Mesodermal cell (in vitro differentiated cells): ENCODE measurements at regions not wholly inside any gene's neighbourhood (a gene's known extent, or its start where the extent isn't known, plus 50 kb on each side); places are given as distances from the start of the nearest gene placed in this dataset.
"Not testable (repeated sequence)": the region's sequence is repeated elsewhere in the genome, so short reads cannot be mapped to it uniquely, and the experiment has no call there.

Experiments
- H3K27ac ChIP-seq: 2 replicates; pipeline ENCODE4 v1.7.0; 2013; ENCODE audit warnings: mild to moderate bottlenecking, low read depth, low read length, moderate library complexity; ENCODE audit not compliant: severe bottlenecking
- H3K36me3 ChIP-seq: 2 replicates; pipeline ENCODE4 v1.7.1; 2013; ENCODE audit warnings: mild to moderate bottlenecking, low read length, moderate library complexity; ENCODE audit not compliant: control insufficient read depth, insufficient read depth
- H3K4me1 ChIP-seq: one replicate; pipeline ENCODE4 v1.7.1; 2013; ENCODE audit warnings: mild to moderate bottlenecking, low read length; ENCODE audit not compliant: insufficient read depth, control insufficient read depth, poor library complexity, severe bottlenecking
- H3K4me3 ChIP-seq: 2 replicates; pipeline ENCODE4 v1.7.0; 2013; ENCODE audit warnings: low read length, control low read depth, mild to moderate bottlenecking; ENCODE audit not compliant: insufficient read depth, poor library complexity, severe bottlenecking; ENCODE audit errors: extremely low read depth
- H3K9me3 ChIP-seq: 2 replicates; pipeline ENCODE4 v1.7.1; 2013; ENCODE audit warnings: mild to moderate bottlenecking, low read length, moderate library complexity; ENCODE audit not compliant: control insufficient read depth
- WGBS, 2 experiments: methylation state at CpG; one replicate each; pipeline ENCODE4 v1.1.5; 2013; ENCODE audit warnings: missing lambda C conversion rate in 2 of 2; ENCODE audit not compliant: insufficient coverage in 2 of 2; 5-methylcytosine and 5-hydroxymethylcytosine counted together

GRCh38 chr5:118301696-118302095 lies 686.7 kb downstream of the DTWD2 start:
- Histone ChIP-seq H3K4me1 (no peaks in the 10 kb centered on the region), H3K4me3 (no peak overlapping the region), H3K27ac (no peak overlapping the region), H3K36me3 (no peaks in the 10 kb centered on the region), H3K9me3 (no peaks in the 10 kb centered on the region)
- no CpG with 5 or more reads among the region's 3 CpGs for WGBS, 2 experiments

- no CpG with 5 or more reads among the region's 5 CpGs for WGBS, 2 experiments
- H3K4me3 ChIP-seq = no peak overlapping the region
- no peaks in the 10 kb centered on the region for H3K36me3 ChIP-seq
- no peak overlapping the region for H3K27ac ChIP-seq
- H3K4me1 ChIP-seq = no peaks in the 10 kb centered on the region
- H3K9me3 ChIP-seq = no peaks in the 10 kb centered on the region
Observed at GRCh38 chr5:118295045-118295444, 693.3 kb downstream of the DTWD2 start.

GRCh38 chr5:118293378-118293777 lies 695.0 kb downstream of the DTWD2 start:
- WGBS, 2 experiments = 75% methylated on average over 1 of the region's 2 CpGs; no CpG with 5 or more reads in 1 of the 2 experiments
- Histone ChIP-seq H3K4me1 (no peaks in the 10 kb centered on the region), H3K27ac (no peak overlapping the region), H3K9me3 (no peaks in the 10 kb centered on the region), H3K4me3 (no peak overlapping the region), H3K36me3 (no peaks in the 10 kb centered on the region)

- Histone ChIP-seq H3K4me1 (no peaks in the 10 kb centered on the region), H3K4me3 (no peak overlapping the region), H3K36me3 (no peaks in the 10 kb centered on the region), H3K9me3 (no peaks in the 10 kb centered on the region), H3K27ac (no peak overlapping the region)
- WGBS, 2 experiments = 100% methylated on average over 1 of the region's 1 CpG; no CpG with 5 or more reads in 1 of the 2 experiments
Observed at GRCh38 chr5:118290204-118290603, 698.1 kb downstream of the DTWD2 start.

DNA sequence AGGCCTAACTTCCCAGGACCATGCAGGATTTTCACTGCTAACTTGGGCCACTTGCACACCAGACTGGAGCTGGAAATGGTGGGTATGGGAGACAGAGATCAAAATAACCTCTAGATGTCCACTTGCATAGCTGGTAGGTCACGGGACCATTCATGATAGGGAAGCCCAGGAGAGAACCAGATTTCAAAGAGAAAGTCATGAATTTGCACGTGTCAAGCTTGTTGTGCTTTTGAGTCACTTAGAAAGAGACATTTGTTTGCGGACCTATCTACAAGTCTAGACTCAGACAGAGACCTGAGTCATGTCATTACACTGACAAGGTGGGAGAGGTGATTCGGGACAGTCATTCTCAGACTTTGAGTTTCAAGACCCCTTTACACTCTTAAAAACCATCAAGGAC lies 704.1 kb downstream of the DTWD2 start:
- WGBS, 2 experiments = 73 to 100% methylated on average over 1 to 2 of the region's 4 CpGs
- H3K4me1 ChIP-seq, H3K36me3 ChIP-seq, H3K4me3 ChIP-seq, H3K27ac ChIP-seq, H3K9me3 ChIP-seq: not testable (repeated sequence)

DNA sequence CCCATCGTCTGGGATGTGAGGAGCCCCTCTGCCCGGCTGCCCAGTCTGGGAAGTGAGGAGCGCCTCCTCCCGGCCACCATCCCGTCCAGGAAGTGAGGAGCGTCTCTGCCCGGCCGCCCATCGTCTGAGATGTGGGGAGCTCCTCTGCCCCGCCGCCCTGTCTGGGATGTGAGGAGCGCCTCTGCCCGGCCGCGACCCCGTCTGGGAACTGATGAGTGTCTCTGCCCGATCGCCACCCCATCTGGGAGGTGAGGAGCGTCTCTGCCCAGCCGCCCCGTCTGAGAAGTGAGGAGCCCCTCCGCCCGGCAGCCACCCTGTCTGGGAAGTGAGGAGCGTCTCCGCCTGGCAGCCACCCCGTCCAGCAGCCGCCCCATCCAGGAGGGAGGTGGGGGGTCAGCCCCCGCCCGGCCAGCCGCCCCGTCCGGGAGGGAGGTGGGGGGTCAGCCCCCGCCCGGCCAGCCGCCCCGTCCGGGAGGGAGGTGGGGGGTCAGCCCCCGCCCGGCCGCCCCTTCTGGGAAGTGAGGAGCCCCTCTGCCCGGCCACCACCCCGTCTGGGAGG lies 705.8 kb downstream of the DTWD2 start:
- H3K9me3 ChIP-seq, H3K4me1 ChIP-seq, H3K36me3 ChIP-seq, H3K4me3 ChIP-seq, H3K27ac ChIP-seq: not testable (repeated sequence)
- 97% methylated on average over 10 to 12 of the region's 42 CpGs for WGBS, 2 experiments

DNA sequence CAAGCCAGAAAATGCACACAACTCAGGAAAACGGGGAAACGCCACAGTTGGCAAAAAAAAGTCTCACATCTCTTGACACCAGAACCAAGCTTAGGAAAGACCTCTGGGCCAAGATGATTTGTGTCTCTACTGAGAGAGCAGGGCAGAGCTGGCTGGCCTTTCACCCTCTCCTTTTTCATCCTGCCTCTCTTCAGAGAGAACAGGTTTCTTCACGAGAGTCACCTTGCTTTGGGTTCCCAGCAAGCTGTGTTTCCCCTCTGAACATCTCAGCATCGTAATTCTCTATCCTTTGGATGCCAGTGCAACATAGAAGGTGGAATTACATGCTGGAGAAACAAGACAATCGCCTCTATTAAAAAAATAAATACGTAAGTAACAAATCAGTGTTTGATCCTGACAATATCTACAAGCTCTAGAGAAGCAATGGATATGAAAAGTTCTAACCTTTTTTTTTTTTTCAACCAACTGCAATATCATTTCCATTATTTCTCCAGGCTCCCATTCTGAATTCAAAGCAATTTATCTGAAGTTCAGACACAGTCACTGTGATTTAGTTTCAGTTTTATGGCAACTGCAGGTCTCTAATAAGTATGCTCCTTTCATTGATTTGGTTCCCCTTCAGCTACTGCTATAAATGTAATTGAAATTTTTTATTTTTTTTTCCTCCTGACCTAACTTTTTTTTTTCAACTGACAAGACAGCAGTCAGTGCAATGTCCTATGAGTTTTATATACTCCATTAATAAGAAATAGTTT lies 708.6 kb downstream of the DTWD2 start:
- H3K36me3 ChIP-seq = no peaks in the 10 kb centered on the region
- no peaks in the 10 kb centered on the region for H3K4me1 ChIP-seq
- H3K27ac ChIP-seq = no peak overlapping the region
- H3K9me3 ChIP-seq = no peaks in the 10 kb centered on the region
- 87 to 91% methylated on average over 2 to 5 of the region's 6 CpGs for WGBS, 2 experiments
- no peak overlapping the region for H3K4me3 ChIP-seq

GRCh38 chr5:118270526-118270925 lies 717.8 kb downstream of the DTWD2 start:
- Histone ChIP-seq H3K27ac (no peak overlapping the region), H3K9me3 (no peaks in the 10 kb centered on the region), H3K4me1 (no peaks in the 10 kb centered on the region), H3K4me3 (no peak overlapping the region), H3K36me3 (no peaks in the 10 kb centered on the region)
- WGBS, 2 experiments = 100% methylated on average over 1 of the region's 1 CpG; no CpG with 5 or more reads in 1 of the 2 experiments

DNA sequence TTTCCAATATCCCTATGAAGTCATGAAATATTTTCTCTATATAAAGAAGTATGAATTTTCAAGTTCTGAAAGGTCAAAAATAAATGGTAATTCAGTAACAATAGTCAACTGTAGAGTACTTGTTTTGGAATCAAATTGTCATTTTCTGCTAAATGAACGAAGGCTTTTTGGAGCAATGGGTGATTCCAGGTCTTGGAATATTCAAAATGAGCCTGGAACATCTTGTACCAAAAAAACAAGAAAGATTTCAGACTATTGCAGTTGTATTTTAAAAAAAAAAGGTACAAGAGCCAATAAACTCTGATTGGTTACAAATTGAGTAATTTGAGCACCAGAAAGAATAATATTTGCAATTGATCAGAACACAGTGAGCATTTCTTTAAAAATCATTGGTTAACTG lies 730.1 kb downstream of the DTWD2 start:
- H3K4me3 ChIP-seq = no peak overlapping the region
- no peaks in the 10 kb centered on the region for H3K36me3 ChIP-seq
- H3K4me1 ChIP-seq = no peaks in the 10 kb centered on the region
- 100% methylated on average over 1 of the region's 1 CpG; no CpG with 5 or more reads in 1 of the 2 experiments for WGBS, 2 experiments
- no peak overlapping the region for H3K27ac ChIP-seq
- H3K9me3 ChIP-seq = no peaks in the 10 kb centered on the region

- Histone ChIP-seq H3K4me1 (no peaks in the 10 kb centered on the region), H3K27ac (no peak overlapping the region), H3K36me3 (no peaks in the 10 kb centered on the region), H3K9me3 (peaks cover 4% of the 10 kb centered on the region), H3K4me3 (no peak overlapping the region)
Observed at GRCh38 chr5:118257066-118257465, 731.3 kb downstream of the DTWD2 start.
